GM21786 (cell line): ENCODE measurements at regions not wholly inside any gene's neighbourhood (a gene's known extent, or its start where the extent isn't known, plus 50 kb on each side); places are given as distances from the start of the nearest gene placed in this dataset.

Source experiments
- ATAC-seq: cut with Tn5 transposase; IDR thresholded peaks from one replicate; pipeline ENCODE4 v1.9.1; 2021; ENCODE audit not compliant: unreplicated experiment

GRCh38 chr21:24825348-24825747 lies 781.9 kb downstream of the MRPL39 start:
- ATAC-seq: no peak

- ATAC-seq: no peak
Observed at GRCh38 chr21:24824209-24824608, 783.1 kb downstream of the MRPL39 start.

- no peak for ATAC-seq
Observed at GRCh38 chr21:24823247-24823646, 784.0 kb downstream of the MRPL39 start.

- no peak for ATAC-seq
Observed at GRCh38 chr21:24785033-24785432, 822.2 kb downstream of the MRPL39 start.

GRCh38 chr21:24781146-24781545 lies 826.1 kb downstream of the MRPL39 start:
- no peak for ATAC-seq

GRCh38 chr21:24759348-24760075 lies 847.8 kb downstream of the MRPL39 start:
- ATAC-seq: no peak

- no peak for ATAC-seq
Observed at GRCh38 chr21:24738063-24738462, 869.2 kb downstream of the MRPL39 start.

GRCh38 chr21:24737296-24737850 lies 869.9 kb downstream of the MRPL39 start:
- ATAC-seq: no peak

- ATAC-seq: no peak
Observed at GRCh38 chr21:24730661-24731060, 876.6 kb downstream of the MRPL39 start.

GRCh38 chr21:24729568-24729967 lies 877.7 kb downstream of the MRPL39 start:
- ATAC-seq: no peak

GRCh38 chr21:24727803-24728440 lies 879.4 kb downstream of the MRPL39 start:
- ATAC-seq: no peak

- no peak for ATAC-seq
Observed at GRCh38 chr21:24716281-24716918, 890.9 kb downstream of the MRPL39 start.

GRCh38 chr21:24714646-24715200 lies 892.6 kb downstream of the MRPL39 start:
- no peak for ATAC-seq

GRCh38 chr21:24705201-24705600 lies 902.1 kb downstream of the MRPL39 start:
- no peak for ATAC-seq

GRCh38 chr21:24693779-24694178 lies 913.5 kb downstream of the MRPL39 start:
- no peak for ATAC-seq

- ATAC-seq: no peak
Observed at GRCh38 chr21:24681456-24681855, 925.8 kb downstream of the MRPL39 start.

- ATAC-seq: no peak
Observed at GRCh38 chr21:24671901-24672300, 935.4 kb downstream of the MRPL39 start.

GRCh38 chr21:24658926-24659325 lies 948.4 kb downstream of the MRPL39 start:
- no peak for ATAC-seq

- ATAC-seq: no peak
Observed at GRCh38 chr21:24658026-24658425, 949.3 kb downstream of the MRPL39 start.

GRCh38 chr21:24649691-24650090 lies 957.6 kb downstream of the MRPL39 start:
- ATAC-seq: no peak

- no peak for ATAC-seq
Observed at GRCh38 chr21:24636696-24637095, 970.6 kb downstream of the MRPL39 start.

- ATAC-seq: no peak
Observed at GRCh38 chr21:24634749-24635148, 972.5 kb downstream of the MRPL39 start.
